ENCODE measurements at regions not wholly inside any gene's neighbourhood (a gene's known extent, or its start where the extent isn't known, plus 50 kb on each side); places are given as distances from the start of the nearest gene placed in this dataset.

DNA sequence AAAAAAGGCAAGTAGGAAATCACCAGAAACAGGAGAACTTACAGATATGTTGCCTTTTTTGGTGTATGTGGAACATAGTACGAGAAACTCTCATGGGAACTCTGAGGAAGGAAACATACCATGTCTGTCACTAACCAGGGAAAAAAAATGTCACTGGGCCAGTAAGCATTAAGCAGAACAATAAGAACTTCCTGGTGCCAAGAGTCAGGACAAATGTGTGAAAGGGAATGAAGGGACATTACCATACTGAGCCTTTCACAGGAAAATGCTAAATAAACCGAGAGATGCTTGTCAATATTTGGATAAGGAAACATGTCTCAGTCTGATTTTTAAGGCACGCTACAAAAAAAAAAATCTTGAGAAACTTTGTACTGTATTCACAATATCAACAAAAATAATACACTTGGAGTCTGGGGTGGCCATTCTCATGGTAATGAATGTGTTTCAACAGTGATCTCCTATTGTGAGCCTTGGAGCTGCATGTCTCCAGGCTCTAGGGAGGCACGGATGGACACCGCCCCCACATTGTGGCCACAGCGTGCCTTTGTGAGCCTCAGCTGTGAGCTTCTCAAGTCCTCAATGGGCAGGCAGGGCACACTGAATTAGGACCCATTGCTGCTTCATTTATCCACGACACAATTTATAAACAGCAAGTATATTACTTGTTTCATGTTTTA is 113.0 kb upstream of the ARGLU1 start:
- DNase-seq (ENCODE audit: extremely low spot score), result no peak
- TF ChIP-seq, protein P1, sequence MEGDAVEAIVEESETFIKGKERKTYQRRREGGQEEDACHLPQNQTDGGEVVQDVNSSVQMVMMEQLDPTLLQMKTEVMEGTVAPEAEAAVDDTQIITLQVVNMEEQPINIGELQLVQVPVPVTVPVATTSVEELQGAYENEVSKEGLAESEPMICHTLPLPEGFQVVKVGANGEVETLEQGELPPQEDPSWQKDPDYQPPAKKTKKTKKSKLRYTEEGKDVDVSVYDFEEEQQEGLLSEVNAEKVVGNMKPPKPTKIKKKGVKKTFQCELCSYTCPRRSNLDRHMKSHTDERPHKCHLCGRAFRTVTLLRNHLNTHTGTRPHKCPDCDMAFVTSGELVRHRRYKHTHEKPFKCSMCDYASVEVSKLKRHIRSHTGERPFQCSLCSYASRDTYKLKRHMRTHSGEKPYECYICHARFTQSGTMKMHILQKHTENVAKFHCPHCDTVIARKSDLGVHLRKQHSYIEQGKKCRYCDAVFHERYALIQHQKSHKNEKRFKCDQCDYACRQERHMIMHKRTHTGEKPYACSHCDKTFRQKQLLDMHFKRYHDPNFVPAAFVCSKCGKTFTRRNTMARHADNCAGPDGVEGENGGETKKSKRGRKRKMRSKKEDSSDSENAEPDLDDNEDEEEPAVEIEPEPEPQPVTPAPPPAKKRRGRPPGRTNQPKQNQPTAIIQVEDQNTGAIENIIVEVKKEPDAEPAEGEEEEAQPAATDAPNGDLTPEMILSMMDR (IDR thresholded peaks at IDR 0.05; ENCODE audit: control extremely low read depth, extremely low read depth, low read depth, missing control alignments), result no peak
- ChIA-PET CTCF (no interaction called here), POLR2A (no interaction called here)

DNA sequence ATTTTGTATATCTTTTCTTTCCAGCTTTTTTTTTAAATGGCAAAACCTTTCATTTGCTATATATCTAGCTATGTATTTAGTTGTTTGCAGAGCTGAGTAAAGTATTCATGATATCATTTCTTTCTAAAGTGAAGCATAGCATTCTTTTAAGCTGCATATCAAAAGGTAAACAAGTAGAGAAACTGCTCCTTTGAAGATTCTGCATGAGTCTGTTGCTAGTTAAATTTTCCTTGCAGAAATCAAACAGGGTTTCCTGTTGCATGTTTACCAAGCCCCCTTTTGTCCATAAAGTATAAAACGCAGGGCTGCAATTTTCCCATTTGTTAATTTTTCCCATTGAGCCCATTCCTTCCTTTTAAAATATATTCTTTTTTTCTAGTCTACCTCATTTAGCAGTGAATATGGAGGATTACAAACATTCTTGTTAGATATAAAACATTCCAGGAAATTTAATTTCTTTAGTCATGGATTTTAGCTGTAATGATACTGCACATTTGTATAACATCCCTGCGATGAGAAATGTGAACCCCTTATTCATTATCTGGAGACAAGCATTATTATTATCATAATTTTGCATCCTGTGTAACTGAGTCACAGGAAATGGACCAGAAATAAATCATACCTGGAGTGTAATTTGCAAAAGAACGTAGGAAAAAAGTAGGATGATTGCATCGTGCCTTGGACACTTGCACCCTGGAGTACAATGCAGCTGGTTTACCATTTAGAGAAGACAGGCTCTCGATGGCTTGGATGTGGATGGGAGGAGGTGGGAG is 110.9 kb upstream of the ARGLU1 start:
- POLR2A ChIA-PET, result no interaction called here
- CTCF ChIA-PET, result interaction anchor here (1.6 kb wide), 1 partner anchor 14 kb away, joined by 3 read pairs; no protein-coding TSS in a partner anchor
- no peak for DNase-seq (ENCODE audit: extremely low spot score)
- TF ChIP-seq, protein P1 (IDR thresholded peaks at IDR 0.05; ENCODE audit: control extremely low read depth, extremely low read depth, low read depth, missing control alignments), result no peak

DNA sequence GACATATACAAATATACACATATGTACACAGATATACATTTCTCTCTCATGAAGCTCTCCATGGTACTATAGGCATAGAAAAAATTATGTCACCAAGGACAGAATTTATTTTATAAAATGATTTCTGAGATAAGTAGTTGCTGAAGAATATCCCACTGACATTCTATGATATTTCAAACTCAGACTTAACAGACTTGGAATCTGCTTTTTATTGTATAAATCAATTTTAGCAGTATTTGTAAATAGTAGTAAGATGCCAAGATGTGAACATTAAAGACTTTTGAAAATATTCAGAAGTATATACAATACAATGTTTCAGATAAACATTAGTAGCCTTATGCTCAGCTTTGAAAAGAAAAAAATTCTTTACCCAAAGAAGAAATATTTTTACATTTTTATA is 107.4 kb upstream of the ARGLU1 start:
- no peak for DNase-seq (ENCODE audit: extremely low spot score)
- TF ChIP-seq, protein P1 (IDR thresholded peaks at IDR 0.05; ENCODE audit: control extremely low read depth, extremely low read depth, low read depth, missing control alignments), result no peak
- CTCF ChIA-PET, result no interaction called here
- POLR2A ChIA-PET, result no interaction called here

GRCh38 chr13:106660746-106661625 is 93.0 kb upstream of the ARGLU1 start:
- TF ChIP-seq, protein P1 (IDR thresholded peaks at IDR 0.05; ENCODE audit: control extremely low read depth, extremely low read depth, low read depth, missing control alignments), result no peak
- ChIA-PET CTCF (interaction anchor here (1.1 kb wide), 1 partner anchor 10 kb away, joined by 3 read pairs; no protein-coding TSS in a partner anchor), POLR2A (no interaction called here)
- DNase-seq (ENCODE audit: extremely low spot score), result no peak

DNA sequence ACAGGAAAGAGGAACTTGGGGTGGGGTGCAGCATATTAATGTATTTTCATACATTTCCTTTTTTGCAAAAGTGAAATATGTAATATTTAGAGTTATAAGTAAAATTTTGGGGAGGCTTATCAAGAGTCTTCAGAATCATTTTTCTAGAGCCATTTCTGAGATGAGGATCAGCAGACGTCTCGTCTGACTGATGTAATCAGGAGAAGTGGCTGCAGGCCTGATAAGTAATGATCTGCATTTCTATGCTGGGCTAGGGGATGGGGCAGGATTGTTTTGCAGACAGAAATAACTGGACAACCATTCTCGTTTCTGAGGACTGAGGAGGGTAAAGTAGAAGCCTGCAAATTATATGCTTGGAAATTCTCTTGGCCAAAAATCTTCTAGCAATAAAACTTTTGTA is 89.2 kb upstream of the ARGLU1 start:
- DNase-seq (ENCODE audit: extremely low spot score), result no peak
- POLR2A ChIA-PET, result no interaction called here
- CTCF ChIA-PET, result no interaction called here
- TF ChIP-seq, protein P1 (IDR thresholded peaks at IDR 0.05; ENCODE audit: control extremely low read depth, extremely low read depth, low read depth, missing control alignments), result no peak

- CTCF ChIA-PET, result interaction anchor here (1.4 kb wide), 1 partner anchor 36 kb away, joined by 3 read pairs; no protein-coding TSS in a partner anchor
- POLR2A ChIA-PET, result no interaction called here
- TF ChIP-seq, protein P1 (IDR thresholded peaks at IDR 0.05; ENCODE audit: control extremely low read depth, extremely low read depth, low read depth, missing control alignments), result no peak
- DNase-seq (ENCODE audit: extremely low spot score), result no peak
These were observed 88.2 kb upstream of the ARGLU1 start for GRCh38 chr13:106656186-106656585.
